AG08396 (cell line): ENCODE measurements at regions not wholly inside any gene's neighbourhood (a gene's known extent, or its start where the extent isn't known, plus 50 kb on each side); places are given as distances from the start of the nearest gene placed in this dataset.

ENCODE experiments used
- DNase-seq: peaks from one replicate; pipeline ENCODE4 v3.0.0; 2012; ENCODE audit warnings: low spot score, mixed read lengths

GRCh38 chr21:24118738-24119459 lies 1488.4 kb downstream of the MRPL39 start:
- DNase-seq, result no peak

DNA sequence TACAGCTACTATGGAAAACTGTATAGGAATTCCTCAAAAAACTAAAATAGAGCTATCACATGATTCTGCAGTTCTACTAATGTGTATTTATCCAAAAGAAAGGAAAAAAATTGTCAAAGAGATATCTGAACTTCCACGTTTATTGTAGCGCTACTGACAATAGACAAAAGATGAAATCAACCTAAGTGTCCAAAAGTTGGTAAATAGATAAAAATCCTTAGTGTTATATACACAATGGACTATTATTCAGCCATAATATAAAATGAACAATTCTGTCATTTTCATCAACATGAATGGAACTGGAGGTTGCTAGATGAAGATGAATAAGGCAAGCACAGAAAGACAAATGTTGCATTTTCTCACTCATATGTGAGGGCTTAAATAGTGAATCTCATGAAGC lies 1492.1 kb downstream of the MRPL39 start:
- no peak for DNase-seq

- no peak for DNase-seq
Observed at GRCh38 chr21:24112020-24112419, 1495.3 kb downstream of the MRPL39 start.

DNA sequence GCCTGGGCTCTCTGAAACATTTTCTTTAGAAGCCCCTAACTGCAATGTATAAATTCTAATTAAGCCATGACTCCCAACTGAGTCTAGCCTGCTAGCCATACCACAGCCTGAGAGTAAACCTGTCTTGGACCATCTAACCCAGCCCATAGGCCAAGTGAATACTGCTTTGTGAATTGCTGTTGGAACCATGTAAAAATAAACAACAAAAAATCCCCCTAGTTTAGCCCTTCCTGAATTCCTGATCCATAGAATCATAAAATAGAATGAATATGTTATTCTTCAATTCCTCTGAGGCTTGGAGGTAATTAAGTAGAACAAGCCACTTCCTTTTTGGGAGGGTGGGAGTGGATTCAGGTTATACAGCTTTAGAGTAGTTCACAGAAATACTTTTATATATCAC lies 1496.4 kb downstream of the MRPL39 start:
- no peak for DNase-seq

DNA sequence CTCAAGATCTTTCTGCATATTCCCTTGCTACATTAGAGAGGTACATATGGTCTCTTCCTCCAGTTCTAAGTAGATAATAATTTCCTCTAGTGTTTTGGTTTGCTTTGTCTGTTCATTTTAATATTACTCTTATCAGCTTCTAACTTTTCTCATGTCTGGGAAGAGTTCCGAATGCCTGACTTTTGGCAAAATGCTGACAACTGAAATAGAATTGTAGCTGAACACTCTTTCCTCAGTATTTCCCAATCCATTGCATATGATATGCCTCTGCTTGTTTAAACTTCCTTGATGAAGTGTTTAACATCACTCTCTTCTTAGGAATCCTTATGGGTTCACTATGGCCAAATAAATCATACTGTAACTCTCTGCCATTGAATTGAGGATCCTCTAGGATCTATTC lies 1510.1 kb downstream of the MRPL39 start:
- DNase-seq, result no peak

DNA sequence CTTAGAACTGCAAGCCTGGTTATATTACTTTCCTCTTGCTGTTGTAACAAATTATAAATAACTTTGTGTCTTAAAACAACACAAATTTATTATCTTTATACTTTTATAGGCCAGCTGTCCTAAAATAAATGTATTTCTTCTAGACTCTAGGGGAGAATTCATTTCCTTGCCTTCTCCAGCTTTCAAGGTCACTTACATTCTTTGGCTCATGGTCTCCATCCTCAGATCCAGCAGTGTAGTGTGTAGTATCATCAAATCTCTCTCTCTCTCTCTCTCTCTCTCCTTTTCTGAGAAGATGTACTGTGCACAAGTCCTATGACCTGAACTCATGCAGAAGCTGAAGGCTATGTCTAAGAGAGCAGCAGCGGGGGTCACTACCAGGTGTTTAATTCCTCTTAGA lies 1510.6 kb downstream of the MRPL39 start:
- no peak for DNase-seq

DNA sequence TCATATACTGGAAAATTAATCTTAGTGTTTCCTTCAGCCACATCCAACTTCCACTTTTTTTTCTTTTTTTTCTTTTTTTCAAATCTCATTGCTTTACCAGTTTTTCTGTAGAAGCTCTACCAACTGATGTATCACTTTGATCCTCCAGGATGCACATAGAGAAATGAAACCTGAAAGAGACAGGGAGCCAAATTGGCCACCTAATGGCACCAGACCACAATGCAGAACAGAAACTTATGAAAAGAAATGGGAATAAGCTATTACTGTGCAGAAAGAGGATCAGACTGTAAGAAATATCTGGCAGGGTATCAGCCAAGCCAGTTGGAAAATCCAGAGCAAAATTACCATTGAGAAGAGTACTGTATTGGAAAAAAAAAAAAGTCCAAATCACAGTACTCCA lies 1514.2 kb downstream of the MRPL39 start:
- no peak for DNase-seq

DNA sequence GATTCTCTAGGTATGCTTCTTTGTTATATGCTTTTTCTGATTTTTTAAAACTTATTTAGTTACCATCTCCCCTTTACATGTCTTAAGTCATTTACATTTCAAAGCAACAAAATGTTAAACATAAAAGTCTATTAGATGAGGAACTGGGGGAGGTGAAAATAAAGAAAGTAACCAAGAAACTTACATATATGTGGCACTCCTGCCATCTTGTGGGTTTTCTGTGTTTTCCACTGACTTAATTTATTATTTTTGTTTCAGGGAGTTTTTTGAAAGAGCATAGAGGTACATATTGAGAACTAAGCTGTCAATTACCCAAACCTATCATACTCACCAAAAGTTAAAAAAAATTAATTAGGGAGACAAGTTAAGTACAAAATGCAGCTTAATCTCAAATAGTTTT lies 1531.1 kb downstream of the MRPL39 start:
- DNase-seq, result no peak

DNA sequence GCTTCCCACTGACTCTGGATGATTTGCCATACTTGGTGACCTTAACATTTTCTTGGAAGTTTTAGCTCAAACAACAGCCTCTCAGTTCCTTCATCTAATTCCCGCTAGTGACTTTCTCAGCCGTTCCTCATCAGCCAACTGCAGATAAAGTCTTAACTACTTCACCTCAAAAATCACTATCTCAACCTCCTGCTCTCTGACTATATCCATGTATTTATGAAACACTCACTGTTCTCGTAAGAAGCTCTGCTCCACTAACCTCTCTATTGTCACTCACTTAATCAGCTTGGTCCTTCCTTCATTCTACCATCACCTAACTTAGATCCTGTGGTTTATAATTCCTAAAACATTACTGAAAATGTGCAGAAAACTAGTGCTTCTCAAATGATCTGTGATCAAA lies 1551.6 kb downstream of the MRPL39 start:
- no peak for DNase-seq

DNA sequence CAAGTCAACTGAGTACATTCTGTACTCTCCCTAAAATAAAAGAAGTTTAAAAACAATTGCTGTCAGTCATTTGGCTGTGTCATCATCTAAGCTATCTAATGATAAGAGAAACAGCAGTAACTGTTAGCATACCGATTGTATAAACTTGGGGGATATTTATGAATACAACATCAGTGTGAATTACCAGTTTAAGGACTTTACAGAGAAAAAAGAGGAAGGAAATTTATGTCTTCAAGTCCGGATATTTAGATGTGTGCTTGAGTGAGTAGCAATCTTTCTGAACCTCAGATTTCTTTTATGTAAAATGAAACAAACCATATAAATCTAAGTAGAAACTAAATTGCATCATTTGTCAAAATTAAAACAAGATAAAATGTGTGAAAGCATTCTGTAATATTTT lies 1557.0 kb downstream of the MRPL39 start:
- no peak for DNase-seq

- DNase-seq, result no peak
Observed at GRCh38 chr21:24046829-24047443, 1560.3 kb downstream of the MRPL39 start.

- no peak for DNase-seq
Observed at GRCh38 chr21:24045775-24046215, 1561.5 kb downstream of the MRPL39 start.

DNA sequence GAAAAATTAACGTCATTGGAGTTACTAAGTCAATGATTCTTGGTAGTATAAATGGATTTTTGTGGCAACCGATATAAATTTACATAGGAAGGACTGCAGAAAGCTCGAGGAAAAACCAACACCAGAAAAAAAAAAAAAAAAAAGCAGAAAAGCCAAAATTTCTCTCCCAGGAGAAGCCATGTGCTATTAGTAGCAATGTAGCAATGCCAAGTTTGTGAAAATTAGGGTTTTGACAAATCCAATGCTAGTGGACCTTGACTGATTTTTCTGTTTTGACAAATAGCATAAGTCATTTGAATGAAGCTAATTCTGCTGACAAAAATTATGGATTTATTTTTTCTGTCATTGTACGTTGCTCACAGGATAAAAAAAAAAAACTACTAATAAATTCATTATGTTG lies 1561.9 kb downstream of the MRPL39 start:
- no peak for DNase-seq

- no peak for DNase-seq
Observed at GRCh38 chr21:24042687-24043086, 1564.6 kb downstream of the MRPL39 start.

GRCh38 chr21:24032709-24033232 lies 1574.5 kb downstream of the MRPL39 start:
- no peak for DNase-seq

- DNase-seq, result no peak
Observed at GRCh38 chr21:24027396-24027795, 1579.9 kb downstream of the MRPL39 start.

DNA sequence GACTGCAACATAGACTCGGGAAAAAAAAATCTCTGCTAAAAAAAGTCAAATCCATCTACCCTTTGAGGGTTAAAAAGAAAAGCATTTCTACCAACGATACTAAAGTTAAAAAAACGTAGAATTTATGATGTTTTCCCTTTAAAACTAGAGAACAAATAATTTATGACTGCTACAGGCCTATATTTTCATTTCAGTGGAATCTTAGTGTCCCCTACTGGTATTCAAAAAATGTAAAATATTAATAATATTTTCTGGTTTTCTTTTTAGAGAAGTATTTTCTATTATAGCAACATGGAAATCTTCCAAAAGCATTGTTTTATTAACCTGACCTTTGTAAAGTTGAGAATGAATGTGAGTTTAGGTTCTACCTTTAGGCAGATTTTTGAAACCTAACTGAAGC lies 1582.2 kb downstream of the MRPL39 start:
- no peak for DNase-seq

- no peak for DNase-seq
Observed at GRCh38 chr21:24023936-24024335, 1583.3 kb downstream of the MRPL39 start.

GRCh38 chr21:24023402-24023801 lies 1583.9 kb downstream of the MRPL39 start:
- DNase-seq, result no peak

DNA sequence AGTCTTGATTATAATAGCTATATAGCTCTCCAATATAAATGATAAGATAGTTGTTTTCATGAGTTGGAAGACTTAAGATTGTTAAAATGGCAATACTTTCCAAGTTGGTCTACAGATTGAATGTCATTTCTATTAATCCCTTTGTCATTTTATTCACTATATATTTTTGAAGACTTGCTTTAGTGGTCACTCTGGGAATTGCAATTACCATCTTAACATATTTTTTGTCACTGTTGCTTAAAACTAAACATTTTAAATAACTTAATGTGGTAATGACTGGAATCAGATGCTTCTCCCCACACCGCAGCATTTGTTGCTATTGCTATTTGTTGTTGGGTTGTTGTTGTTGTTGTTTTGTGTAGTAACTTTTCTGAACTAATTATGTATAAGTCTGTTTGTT lies 1592.9 kb downstream of the MRPL39 start:
- DNase-seq, result no peak

DNA sequence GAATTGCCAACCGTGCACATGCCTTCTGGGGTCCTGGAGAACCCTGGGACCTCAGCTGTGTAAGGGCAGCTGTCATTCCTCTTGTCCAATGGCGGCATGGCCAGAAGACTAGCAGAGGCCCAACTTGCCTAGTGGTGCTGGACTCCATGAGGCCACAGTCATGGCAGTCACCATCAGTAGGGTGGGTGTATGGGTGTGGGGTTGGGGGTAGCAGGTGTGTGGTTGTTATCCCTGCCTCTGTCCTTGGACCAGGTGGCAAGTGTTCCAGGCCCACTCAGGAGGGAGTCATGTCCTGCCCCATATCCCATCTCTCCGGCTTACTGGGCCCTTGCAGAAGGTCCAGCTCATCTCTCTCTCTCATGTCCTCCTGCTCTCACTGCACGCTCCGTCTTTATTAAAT lies 1596.2 kb downstream of the MRPL39 start:
- DNase-seq, result no peak

- DNase-seq, result no peak
Observed at GRCh38 chr21:24007592-24007991, 1599.7 kb downstream of the MRPL39 start.

GRCh38 chr21:23986987-23987386 lies 1620.3 kb downstream of the MRPL39 start:
- DNase-seq, result no peak

DNA sequence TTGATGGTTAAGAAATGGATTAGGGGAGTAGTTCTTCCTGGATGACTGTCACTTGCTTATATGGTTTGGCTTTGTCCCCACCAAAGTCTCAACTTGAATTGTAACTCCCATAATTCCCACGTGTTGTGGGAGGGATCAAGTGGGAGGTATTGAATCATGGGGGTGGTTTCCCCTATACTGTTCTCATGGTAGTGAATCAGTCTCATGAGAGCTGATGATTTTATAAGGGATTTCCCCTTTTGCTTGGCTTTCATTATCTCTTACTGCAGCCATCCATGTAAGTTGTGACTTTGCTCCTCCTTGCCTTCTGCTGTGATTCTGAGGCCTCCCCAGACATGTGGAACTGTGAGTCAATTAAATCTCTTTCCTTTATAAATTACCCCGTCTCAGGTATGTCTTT lies 1621.1 kb downstream of the MRPL39 start:
- DNase-seq, result no peak
